ENCODE measurements at regions not wholly inside any gene's neighbourhood (a gene's known extent, or its start where the extent isn't known, plus 50 kb on each side); places are given as distances from the start of the nearest gene placed in this dataset.

DNA sequence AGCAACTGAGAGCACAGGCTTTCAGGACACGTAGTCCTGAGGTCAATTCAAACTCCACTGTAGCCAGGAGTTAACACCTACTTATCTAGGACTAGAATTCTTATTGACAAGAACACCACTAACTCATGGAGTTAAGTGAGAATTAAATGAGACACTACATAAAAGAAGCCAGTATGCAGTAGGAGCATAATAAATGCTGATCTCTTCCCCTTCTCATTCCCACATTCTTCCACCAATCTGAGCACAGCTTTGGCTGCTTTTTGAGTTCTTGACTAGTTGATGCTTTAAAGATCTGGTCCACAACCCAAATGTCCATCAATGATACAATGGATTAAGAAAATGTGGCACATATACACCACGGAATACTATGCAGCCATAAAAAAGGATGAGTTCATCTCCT, 55.2 kb downstream of the TTC32 start:
- no peak for DNase-seq

DNA sequence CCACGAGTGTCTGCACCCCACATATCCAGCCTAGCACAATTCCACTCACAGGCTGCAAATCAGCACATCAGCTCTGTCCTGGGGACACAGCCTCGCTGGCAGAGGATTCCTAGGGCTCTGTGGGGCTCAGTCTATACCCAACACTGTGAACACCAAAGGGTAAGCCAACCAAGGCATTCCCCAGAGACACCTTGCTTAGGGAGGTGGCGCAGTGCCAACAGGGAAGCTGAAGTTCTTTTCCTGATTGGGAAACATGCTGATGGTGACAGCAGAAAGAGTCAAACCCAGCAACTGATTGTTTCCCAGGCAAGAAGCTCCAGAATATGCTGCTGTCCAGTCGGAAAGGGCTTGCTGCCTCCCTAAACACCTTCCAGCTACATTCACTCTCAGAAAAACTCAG, 55.8 kb downstream of the TTC32 start:
- no peak for DNase-seq

DNA sequence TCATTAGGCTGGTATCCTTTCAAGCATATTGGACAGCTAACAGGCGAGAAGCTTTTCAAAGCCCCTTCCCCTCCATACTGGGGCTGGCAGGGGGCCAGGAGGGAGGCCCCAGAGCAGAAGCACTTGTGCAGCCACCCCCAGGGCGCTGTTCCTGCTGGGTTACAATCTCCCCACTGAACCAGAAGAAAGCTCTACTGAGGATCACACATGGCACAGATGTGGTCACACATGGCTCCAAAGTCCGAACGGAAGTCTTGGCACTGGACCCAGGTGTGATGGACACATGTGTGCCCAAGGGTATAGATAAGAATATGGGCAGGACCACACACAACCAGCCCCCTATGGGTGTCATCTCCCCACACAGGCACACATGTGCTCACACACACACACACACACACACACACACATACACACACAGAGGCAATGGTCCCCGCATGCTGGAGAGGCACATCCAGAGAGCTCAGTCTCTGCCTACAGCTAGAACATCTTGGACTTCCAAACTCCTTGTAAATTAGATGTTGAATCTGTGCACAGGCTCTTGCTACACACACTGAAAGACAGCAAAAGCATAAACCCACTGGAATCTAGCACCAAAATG, 56.4 kb downstream of the TTC32 start:
- DNase-seq: no peak

DNA sequence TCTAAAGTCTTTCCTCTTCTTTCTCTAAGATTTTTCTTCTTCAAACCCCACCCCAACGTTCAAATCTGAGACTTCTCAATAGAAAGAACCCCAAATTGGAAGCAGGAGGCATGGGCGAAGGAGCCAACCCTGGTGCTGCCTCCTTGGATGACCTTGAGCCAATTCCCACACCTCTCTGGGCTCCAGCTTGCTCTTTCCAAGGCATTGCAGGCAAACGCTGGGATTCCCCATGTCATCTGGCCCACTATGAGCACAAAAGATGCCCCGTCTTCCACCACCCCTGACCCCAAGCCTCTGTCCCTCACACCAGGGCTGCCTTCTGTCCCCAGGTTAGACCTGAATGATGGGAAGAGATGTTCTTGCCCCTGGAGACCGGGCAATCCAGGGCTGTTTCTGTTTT, 57.0 kb downstream of the TTC32 start:
- no peak for DNase-seq

DNA sequence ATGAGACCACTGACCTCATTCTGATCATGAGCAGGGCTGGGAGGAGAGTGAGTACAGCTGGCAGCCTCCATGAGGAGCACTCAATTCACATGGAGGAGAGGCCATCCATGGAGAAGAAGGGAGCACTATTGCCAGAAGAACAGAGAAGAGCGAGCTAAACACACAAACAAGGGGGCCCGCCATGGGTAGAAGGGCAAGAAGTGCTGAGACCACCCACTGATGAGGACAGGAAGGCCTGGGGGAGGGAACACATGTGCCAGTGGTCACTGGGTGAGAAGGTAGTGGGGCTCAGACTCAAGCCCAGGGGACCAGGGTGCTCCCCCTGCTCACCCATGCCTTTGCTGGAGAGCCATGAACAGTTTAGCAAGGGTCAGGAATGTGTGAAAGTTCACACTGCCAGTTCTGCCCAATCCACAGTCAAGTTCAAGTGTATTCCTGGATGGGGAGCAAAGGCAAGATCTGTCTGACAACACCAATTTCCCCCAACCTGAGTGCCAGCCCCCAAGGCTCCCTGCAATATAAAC, 57.7 kb downstream of the TTC32 start:
- no peak for DNase-seq

DNA sequence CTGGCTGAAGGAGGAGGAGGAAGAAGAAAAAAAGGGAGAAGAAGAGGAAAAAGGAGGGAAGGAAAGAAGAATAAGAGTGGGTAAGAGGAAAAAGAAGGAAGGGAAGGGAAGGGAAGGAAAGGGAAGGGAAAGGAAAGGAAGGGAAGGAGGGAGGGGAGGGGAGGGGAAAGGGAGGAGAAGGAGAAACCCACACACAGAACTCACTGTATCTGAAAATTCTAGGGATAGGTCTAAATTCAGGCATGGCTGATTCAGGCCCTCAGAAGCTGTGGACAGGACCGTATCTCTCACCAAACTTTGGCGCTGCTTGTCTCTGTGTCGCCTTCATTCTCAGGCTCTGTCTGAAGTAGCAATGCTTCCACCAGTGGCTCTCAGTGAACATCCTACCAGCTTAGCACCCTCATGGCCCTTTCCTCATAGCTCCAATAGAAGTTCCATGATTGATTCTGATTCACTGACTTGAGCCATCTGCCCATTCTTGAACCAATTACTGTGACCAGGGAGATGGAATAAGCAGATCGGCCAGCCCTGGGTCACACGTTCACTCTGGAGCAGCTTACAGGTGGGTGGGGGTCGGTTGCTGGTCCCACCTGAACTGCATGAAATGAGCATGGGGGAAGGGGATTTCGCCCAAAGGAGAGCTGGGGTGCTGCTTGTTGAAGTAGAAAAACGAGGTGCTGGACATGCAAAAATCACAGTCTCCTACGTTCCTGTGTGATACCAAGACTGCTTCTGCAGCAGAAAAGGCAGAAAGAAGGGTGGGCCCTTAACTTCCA, 59.7 kb downstream of the TTC32 start:
- no peak for DNase-seq

DNA sequence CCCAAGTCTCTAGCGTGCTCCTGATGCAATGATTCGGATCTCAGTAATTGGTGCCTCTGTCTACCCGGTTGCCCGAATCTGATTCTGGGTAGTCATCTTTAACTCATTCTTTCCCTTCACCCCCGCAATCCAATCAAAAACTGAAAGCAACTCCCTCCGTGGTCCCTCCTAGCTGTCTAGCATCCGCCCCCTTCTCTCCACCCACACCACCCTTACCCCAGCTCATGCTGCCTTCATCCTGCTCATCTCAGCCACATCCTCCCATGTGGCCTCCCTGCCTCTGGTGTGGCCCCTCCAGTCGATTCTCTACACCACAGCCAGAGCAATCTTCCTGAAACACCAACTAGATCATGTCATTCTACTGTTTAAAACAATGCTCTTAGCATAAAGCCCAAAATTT, 62.3 kb downstream of the TTC32 start:
- no peak for DNase-seq

DNA sequence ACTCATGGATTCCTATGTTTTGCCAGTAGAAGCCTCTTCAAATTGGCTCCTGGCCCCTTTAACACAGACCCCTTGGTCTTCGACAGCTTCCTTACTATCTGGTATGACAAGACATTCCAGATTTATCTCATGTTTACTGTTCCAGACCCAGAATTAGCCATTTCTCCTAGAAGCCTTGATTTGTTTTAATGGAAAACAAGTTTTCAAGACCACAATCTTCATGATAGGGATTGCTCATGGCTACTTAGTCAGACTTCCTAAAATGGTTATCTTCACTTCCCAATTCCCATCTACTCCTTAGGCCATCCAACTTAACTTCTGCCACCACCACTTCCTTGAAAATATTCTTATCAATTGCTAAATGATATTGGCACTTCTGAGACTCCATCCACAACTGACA, 63.2 kb downstream of the TTC32 start:
- DNase-seq: no peak

DNA sequence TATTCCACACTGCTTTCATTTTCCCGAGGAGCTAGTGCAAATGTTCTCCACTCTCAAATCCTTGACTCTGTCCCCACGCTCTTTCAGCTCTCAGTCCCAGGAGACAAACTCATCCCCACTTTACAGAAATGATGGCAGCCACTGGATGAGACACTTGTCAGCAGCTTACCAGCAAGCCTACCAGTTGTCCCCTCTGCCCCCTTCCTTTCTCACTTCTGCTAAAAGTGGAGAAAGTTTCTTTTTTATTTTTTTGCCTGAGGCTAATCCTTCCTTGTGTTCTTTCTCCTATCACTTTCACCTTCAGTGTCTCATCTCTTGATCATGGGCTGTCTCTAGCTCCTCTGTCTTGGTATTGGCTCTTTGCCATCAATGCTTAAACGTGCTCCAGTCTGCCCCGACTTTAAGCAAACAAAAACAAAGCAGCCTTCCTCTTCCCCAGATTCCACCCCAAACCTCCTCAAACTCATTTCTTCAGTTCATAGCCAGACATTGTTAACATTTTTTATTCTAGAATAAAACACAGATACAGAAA, 64.5 kb downstream of the TTC32 start:
- DNase-seq: no peak

DNA sequence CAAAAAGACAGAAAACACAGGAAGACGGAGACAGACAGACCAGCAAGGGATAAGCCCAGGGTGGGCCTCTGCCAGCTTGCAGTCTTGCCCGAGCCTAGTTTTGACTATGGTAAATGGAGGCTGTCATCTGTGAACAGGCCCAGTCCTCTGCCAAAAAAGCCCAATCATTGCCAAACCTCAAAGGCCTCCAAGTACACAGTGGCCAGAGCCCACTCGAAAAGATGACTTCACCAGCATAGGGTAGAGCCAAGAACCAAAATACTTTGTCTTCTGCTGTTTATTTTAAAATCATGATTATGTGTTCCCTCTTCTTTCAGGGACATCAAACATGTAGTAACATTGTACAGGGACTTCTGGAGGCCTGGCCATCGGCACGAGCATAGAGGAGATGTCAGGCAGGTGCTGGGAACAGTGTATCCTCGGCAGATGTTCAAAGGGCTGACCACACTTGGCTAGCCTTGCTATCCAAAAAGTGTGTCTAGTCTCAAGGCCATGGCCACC, 66.0 kb downstream of the TTC32 start:
- no peak for DNase-seq

DNA sequence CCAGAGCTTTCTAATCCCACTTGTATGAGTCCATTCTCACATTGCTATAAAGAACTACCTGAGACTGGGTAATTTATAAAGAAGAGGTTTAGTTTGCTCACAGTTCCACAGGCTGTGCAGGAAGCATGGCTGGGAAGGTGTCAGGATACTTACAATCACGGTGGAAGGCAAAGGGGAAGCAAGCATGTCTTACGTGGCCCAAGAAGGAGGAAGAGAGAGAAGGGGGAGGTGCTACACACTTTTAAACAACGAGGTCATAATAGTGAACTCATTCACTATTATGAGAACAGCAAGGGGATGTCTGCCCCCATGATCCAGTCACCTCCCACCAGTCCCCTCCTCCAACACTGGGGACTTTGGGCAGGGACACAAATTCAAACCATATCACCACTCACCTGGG, 67.8 kb downstream of the TTC32 start:
- no peak for DNase-seq

DNA sequence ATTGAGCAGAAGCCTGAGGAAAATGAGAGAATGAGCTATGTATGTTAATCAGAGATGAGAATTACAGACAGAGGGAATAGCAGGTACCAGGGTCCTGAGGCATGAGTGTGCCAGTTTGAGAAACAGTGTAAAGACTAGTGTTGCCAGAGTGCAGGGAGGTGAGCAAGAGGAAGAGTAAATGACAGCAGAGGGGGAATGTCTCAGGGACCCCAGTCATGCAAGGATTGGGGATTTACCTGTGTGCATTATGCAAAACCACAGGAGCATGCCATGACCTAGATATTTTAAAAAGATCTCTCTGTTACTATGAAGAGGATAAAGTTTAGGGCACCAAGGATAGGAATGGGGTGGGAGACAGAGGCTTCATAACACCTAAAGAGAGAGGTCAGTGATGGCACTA, 72.1 kb downstream of the TTC32 start:
- no peak for DNase-seq

DNA sequence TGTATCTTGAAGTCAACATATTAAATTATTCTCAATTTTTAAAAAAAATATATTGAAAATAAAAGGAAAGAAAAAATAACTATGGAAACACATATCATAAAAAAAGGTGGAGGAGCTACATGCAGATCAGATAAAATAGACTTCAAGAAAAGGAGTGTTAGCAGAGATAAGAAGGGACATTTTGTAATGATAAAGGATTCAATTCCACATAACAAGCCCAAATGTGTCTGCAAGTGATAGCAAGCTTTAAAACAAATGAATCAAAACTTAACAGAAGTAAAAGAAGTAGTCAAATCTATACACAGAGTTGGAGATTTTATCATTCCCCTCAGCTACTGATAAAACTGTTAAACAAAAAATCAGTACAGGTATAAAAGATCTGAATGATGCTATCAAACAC, 74.9 kb downstream of the TTC32 start:
- no peak for DNase-seq

DNA sequence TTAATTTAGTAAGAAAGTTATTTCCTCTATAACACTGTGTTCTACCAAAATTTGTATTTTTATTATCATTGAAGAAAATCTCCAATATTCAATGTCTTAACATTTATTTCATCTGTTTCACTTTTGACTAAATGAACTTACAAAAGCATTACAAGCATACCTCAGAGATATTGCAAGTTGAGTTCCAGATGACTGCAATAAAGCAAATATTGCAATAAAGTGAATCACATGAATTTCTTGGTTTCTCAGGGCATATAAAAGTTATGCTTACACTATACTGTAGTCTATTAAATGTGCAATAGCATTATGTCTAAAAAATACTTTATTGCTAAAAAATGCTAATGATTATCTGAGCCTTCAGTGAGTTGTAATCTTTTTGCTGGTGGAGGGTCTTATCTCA, 78.3 kb downstream of the TTC32 start:
- no peak for DNase-seq

DNA sequence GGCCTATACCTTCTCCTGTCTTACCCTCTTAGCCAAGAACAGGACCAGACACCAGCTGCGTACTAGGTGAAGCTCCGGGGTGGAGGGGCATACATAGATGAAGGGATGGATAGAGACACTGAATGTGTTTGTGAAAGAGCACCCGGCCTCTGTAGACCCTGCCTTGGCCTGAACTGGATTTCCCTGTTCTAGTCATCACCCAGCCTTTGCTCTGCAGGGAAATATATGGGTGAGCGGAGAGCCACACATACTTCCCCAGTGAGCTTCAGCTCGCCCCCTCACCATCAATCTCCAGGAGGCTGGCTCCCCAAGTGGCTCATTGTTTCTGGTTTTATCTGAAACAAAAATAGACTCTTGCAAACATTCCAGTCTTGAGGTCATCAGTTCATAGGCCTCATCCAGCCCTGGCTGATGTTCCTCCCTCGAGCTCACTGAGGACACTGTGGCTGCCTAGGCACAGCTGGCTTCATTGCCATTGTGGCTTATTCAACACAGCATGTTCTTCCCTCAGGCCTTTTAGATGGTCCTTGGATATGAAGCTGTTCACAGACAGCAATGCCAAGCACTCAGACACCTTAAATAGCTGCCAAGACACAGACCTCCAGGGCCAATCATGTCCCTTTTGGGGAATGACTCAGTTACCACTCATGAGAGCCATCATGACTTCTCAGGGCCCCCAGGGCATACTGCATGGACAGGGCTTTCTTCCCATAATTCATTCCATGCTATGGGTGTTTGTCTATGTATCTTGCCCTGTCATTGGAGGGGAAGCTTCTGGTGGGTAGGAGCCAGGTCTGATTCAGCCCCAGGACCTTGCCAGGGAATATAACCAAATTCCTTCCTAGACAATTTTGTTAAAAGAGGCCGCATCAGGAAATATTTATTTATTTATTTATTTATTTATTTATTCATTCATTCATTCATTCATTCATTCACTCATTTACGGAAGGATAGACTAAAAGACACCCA, 82.4 kb downstream of the TTC32 start:
- DNase-seq: no peak

DNA sequence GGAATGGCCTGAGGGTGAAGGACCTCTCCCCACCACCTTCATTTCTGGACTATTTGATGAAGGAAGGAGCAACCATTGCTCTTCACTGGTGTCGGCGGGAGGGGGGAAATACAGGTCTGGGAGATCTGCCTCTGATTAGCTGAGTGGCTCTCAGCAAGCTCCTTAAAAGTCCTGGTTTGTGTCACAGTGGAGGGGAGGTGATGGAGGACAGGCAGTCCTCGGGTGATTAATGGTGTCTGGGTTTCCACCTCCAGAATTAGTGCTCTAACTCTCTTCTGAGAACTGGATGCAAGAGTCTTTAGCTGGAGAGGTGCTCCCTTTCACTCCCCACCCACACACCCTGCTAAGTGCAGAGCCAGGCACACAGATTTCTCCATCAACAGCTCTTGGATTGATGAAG, 83.2 kb downstream of the TTC32 start:
- DNase-seq: no peak

DNA sequence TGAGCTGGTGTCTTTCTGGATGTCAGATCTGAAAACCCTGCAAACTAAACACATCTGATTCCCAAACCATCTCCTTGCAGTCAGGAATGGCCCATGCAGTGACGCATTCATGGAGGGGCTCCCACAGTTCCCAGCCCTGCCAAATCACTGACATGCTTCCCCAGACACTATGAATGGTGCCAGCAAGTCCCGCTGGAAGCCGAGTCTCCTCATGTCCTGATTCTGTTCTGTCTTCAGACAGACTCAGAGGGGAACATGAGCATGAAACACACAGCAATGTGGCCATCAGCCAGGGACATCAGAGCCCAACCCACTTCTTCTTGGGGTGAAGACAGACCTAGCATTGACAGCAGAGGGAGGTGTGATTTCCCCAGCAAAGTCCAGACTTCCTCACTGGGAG, 83.7 kb downstream of the TTC32 start:
- no peak for DNase-seq

DNA sequence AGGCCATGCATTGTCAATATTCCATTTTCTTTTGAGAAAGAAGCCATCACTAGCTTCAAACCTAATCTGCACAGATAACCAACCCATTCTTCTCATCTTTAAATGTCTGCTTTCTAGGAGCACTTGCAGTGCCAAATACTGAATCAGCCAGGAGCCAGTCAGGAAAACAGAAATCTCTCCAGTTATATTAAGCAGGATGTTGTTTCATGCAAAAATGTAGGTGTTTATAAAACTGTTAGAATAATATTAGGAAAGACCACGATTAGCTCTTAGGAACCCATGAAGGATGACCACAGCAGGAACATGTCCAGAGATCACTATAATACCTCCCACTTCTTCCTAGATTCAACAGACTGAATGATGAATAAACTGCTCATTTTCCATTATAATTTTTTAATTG, 86.0 kb downstream of the TTC32 start:
- no peak for DNase-seq

DNA sequence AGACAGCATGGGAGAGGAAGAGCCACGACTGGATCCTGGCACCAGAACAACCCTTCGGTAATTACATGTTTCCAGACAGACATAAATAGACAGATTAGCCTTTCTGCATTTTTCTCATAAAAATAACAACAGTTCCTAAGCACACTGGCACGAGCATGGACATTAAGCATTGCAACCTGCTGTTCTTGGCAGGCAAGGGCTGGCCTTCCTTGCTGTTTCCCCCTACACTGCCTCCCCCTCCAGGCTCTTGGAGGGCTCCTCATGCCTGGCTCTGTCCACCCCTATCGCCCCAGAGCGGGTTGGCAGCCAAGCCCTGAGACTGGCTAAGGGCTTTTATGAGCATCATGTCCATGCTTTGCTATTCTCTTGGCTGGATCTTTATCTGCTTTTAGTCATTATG, 89.6 kb downstream of the TTC32 start:
- peak in 1 of 56 donors; percentile 8 for DNase-seq

DNA sequence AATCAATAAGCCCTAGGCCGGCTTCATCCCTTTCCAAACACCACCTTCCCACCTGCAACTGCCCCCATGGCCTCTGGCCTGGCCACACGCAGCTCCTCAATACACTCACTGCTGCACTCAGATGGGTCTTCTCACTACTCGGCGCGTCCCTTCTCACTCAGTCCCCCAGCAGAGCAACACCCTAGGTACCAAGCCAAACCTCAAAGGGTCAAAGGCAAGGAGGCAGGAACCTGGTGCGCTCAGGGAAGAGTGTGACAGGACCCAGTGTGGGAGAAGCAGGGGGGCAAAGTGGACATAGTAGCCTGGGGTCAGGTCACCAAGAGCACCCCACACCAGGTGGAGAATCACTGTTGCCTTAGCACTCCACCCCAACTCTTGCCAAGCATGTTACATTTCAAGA, 90.6 kb downstream of the TTC32 start:
- DNase-seq: no peak

DNA sequence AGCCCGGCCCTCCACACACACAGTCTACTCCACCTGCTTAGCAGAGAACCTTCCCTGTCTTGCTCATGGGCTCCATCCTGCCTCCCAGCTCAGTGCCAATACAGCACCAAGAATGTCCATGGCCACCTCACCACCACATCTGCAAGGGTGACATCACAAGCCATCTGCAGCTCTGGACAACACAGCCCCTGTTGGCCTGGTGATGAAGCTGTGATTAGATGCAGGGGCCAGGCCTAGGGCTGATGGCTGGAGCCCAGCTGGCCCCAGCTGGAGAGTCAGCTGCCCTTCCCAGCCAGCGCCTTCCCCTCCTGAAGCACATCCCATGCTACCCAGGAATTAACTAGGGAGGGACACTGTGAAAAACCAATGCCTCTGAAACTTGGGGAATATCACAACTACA, 91.1 kb downstream of the TTC32 start:
- DNase-seq: peak in 8 of 56 donors; percentile 4 to 45 (median 10)

DNA sequence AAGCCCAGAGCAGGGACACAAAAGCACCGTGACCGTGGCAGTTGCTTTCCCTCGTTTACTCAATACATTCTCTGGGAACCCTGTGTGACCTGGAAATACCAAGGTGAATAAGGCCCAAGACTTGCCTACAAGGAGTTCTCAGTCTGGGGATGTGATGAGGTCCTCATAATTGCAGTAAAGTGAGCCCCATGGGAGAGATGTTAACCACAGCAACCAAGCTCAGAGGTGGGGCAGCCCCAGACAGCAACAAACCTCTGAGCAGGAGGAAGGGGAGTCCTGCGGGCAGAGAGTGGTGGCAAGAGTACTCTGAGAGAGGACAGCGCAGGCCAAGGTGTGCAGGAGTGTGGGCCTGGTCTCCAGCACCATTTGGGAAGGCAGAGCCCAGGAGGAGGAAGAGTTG, 91.6 kb downstream of the TTC32 start:
- no peak for DNase-seq

Data from amygdala (tissue), 56 donors.